ENCODE measurements at regions not wholly inside any gene's neighbourhood (a gene's known extent, or its start where the extent isn't known, plus 50 kb on each side); places are given as distances from the start of the nearest gene placed in this dataset.

- no peak for TF ChIP-seq KIAA2018 (CRISPR knock-in tag; IDR thresholded peaks at IDR 0.05; ENCODE audit: borderline replicate concordance)
- TF ChIP-seq RORA (CRISPR knock-in tag; IDR thresholded peaks at IDR 0.05), result no peak
- no peak for TF ChIP-seq ELK4 (CRISPR knock-in tag; IDR thresholded peaks at IDR 0.05; ENCODE audit: borderline replicate concordance)
- no peak for TF ChIP-seq NAIF1 (CRISPR knock-in tag; IDR thresholded peaks at IDR 0.05; ENCODE audit: borderline replicate concordance)
- TF ChIP-seq ZSCAN12 (CRISPR knock-in tag; IDR thresholded peaks at IDR 0.05), result no peak
- TF ChIP-seq ZNF761 (CRISPR knock-in tag; conservative IDR thresholded peaks at IDR 0.05), result no peak
- TF ChIP-seq PATZ1 (CRISPR knock-in tag; IDR thresholded peaks at IDR 0.05), result no peak
- no peak for TF ChIP-seq ARNTL (CRISPR knock-in tag; IDR thresholded peaks at IDR 0.05)
- no peak for TF ChIP-seq CENPT (CRISPR knock-in tag; IDR thresholded peaks at IDR 0.05; ENCODE audit: low read depth)
- no peak for TF ChIP-seq MAZ (IDR thresholded peaks at IDR 0.05; ENCODE audit: borderline replicate concordance, low read depth, low read length)
- TF ChIP-seq MAZ (CRISPR knock-in tag; IDR thresholded peaks at IDR 0.05; ENCODE audit: low read depth), result no peak
- TF ChIP-seq ZNF230 (CRISPR knock-in tag; IDR thresholded peaks at IDR 0.05), result no peak
- no peak for TF ChIP-seq AGO1 (IDR thresholded peaks at IDR 0.05; ENCODE audit: low read depth, low read length, poor library complexity, severe bottlenecking)
- no peak for TF ChIP-seq ZNF75D (CRISPR knock-in tag; IDR thresholded peaks at IDR 0.05; ENCODE audit: borderline replicate concordance)
- TF ChIP-seq GMEB2 (CRISPR knock-in tag; IDR thresholded peaks at IDR 0.05; ENCODE audit: low read depth), result no peak
- TF ChIP-seq ZNF33B (CRISPR knock-in tag; IDR thresholded peaks at IDR 0.05), result no peak
- no peak for TF ChIP-seq E2F5 (CRISPR knock-in tag; conservative IDR thresholded peaks at IDR 0.05)
Observed at GRCh38 chr20:48377940-48378339, 449.9 kb downstream of the PREX1 start (continued).
